Ishikawa (cell line): ENCODE measurements at regions not wholly inside any gene's neighbourhood (a gene's known extent, or its start where the extent isn't known, plus 50 kb on each side); places are given as distances from the start of the nearest gene placed in this dataset.

Experiments
- TF ChIP-seq, protein P1 (sequence below): IDR thresholded peaks from 2 replicates; pipeline ENCODE4 v1.6.1; 2012; ENCODE audit warnings: low read depth, mild to moderate bottlenecking
- TF ChIP-seq, protein P2 (sequence below): IDR thresholded peaks from 2 replicates; pipeline ENCODE4 v1.6.1; 2012

DNA sequence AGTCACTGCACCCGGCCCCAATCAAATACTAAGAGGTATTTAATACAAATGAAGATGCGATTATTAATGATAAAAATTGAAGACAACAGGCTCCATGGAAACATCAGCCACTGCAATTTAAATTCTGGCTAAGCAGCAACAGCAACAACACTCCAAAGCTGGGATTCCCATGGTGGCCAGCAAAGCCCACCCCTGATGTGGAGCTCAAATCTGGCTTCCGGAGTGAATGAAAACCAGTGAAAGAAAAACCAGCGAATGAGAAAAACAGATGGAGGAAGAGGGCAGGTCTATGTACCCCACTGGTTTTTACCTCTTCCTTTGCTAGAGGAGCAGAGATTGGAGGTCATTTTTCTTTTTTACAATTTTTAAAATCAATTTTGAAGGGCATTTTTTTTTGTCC, 135.9 kb upstream of the PDE10A start:
- TF ChIP-seq, protein P1, sequence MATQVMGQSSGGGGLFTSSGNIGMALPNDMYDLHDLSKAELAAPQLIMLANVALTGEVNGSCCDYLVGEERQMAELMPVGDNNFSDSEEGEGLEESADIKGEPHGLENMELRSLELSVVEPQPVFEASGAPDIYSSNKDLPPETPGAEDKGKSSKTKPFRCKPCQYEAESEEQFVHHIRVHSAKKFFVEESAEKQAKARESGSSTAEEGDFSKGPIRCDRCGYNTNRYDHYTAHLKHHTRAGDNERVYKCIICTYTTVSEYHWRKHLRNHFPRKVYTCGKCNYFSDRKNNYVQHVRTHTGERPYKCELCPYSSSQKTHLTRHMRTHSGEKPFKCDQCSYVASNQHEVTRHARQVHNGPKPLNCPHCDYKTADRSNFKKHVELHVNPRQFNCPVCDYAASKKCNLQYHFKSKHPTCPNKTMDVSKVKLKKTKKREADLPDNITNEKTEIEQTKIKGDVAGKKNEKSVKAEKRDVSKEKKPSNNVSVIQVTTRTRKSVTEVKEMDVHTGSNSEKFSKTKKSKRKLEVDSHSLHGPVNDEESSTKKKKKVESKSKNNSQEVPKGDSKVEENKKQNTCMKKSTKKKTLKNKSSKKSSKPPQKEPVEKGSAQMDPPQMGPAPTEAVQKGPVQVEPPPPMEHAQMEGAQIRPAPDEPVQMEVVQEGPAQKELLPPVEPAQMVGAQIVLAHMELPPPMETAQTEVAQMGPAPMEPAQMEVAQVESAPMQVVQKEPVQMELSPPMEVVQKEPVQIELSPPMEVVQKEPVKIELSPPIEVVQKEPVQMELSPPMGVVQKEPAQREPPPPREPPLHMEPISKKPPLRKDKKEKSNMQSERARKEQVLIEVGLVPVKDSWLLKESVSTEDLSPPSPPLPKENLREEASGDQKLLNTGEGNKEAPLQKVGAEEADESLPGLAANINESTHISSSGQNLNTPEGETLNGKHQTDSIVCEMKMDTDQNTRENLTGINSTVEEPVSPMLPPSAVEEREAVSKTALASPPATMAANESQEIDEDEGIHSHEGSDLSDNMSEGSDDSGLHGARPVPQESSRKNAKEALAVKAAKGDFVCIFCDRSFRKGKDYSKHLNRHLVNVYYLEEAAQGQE, result no peak
- TF ChIP-seq, protein P2, sequence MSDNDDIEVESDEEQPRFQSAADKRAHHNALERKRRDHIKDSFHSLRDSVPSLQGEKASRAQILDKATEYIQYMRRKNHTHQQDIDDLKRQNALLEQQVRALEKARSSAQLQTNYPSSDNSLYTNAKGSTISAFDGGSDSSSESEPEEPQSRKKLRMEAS, result no peak
